IPS-15b (cell line): ENCODE measurements at regions not wholly inside any gene's neighbourhood (a gene's known extent, or its start where the extent isn't known, plus 50 kb on each side); places are given as distances from the start of the nearest gene placed in this dataset.

ENCODE experiments used
- H3K27me3 ChIP-seq: one replicate; pipeline ENCODE4 v1.6.1; 2013; ENCODE audit warnings: low read length; ENCODE audit not compliant: control insufficient read depth, insufficient read depth
- H3K36me3 ChIP-seq: one replicate; pipeline ENCODE4 v1.6.1; 2013; ENCODE audit warnings: low read length; ENCODE audit not compliant: control insufficient read depth, insufficient read depth
- H3K4me1 ChIP-seq: one replicate; pipeline ENCODE4 v1.6.1; 2013; ENCODE audit warnings: mild to moderate bottlenecking, low read length; ENCODE audit not compliant: control insufficient read depth, insufficient read depth
- H3K4me3 ChIP-seq: one replicate; pipeline ENCODE4 v1.5.1; 2013; ENCODE audit warnings: low read depth, low read length
- H3K9ac ChIP-seq: one replicate; pipeline ENCODE4 v1.6.1; 2013; ENCODE audit warnings: low read depth, mild to moderate bottlenecking, low read length
- H3K9me3 ChIP-seq: one replicate; pipeline ENCODE4 v1.6.1; 2013; ENCODE audit warnings: mild to moderate bottlenecking, low read length; ENCODE audit not compliant: control insufficient read depth, insufficient read depth

DNA sequence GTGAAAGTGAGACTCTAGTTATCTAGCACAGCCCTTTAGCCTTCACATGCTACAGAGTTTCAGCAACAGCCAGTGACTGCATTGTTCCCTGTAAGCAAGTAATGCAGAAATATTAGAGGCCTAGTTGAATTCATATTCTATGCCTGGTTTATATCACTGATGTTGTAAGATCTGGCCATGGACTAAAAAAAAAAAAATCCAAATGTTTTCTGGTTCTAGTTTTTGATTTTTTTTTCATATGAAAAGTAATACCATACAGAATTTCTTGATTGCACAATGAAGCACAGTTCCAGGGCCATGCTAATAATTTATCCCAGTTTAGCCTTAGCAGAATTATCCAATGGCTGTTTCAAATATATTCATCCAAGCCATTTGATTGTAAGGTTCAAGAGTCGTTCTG, 341.5 kb upstream of the DDHD1 start:
- H3K9ac ChIP-seq = no peak overlapping the region
- no peaks in the 10 kb centered on the region for H3K4me1 ChIP-seq
- H3K27me3 ChIP-seq = no peaks in the 10 kb centered on the region
- H3K36me3 ChIP-seq = no peaks in the 10 kb centered on the region
- no peaks in the 10 kb centered on the region for H3K9me3 ChIP-seq
- H3K4me3 ChIP-seq = no peak overlapping the region

- Histone ChIP-seq H3K9me3 (no peaks in the 10 kb centered on the region), H3K4me1 (no peaks in the 10 kb centered on the region), H3K9ac (no peak overlapping the region), H3K36me3 (no peaks in the 10 kb centered on the region), H3K27me3 (no peaks in the 10 kb centered on the region), H3K4me3 (no peak overlapping the region)
These were observed 340.7 kb upstream of the DDHD1 start for GRCh38 chr14:53493860-53494259.

DNA sequence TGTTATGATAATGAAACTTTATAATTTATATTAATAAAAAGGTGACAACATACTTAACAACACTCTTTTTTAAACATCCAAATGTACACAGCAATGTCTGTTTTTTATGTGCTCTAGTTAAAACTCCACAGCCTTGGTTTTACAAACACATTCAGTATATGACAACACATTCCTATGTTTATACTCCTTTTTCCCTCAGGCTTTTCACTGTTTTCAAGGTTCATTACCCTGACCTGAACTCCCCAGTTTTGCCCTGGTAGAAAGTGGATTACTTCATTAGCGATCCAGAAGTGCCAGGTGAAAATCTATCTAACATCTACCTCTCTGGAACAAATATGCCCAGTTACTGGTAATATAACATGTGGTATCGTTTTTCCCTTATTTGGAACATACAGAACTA, 340.2 kb upstream of the DDHD1 start:
- H3K9me3 ChIP-seq = no peaks in the 10 kb centered on the region
- no peaks in the 10 kb centered on the region for H3K36me3 ChIP-seq
- H3K4me1 ChIP-seq = no peaks in the 10 kb centered on the region
- H3K27me3 ChIP-seq = no peaks in the 10 kb centered on the region
- no peak overlapping the region for H3K9ac ChIP-seq
- no peak overlapping the region for H3K4me3 ChIP-seq

DNA sequence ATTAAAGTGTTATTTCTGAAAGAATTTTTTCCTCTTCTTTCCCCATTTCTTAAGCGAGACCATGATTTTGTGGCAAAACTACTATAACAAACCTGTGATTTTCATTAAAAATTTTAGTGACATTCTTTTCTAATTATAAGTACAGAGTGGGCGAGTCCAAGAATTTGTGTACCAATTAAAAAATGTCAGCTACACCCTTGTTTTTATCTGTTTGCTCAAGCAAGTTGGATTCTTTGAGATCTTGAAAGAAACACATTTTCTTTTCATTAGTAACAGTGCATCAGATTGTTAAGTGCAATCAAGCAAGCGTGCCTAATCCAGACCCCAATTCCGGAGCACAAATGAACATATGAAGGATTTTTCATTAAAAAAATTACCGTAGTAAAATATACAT, 338.8 kb upstream of the DDHD1 start:
- H3K4me1 ChIP-seq = no peaks in the 10 kb centered on the region
- H3K4me3 ChIP-seq = no peak overlapping the region
- H3K9me3 ChIP-seq = no peaks in the 10 kb centered on the region
- no peak overlapping the region for H3K9ac ChIP-seq
- no peaks in the 10 kb centered on the region for H3K27me3 ChIP-seq
- no peaks in the 10 kb centered on the region for H3K36me3 ChIP-seq

DNA sequence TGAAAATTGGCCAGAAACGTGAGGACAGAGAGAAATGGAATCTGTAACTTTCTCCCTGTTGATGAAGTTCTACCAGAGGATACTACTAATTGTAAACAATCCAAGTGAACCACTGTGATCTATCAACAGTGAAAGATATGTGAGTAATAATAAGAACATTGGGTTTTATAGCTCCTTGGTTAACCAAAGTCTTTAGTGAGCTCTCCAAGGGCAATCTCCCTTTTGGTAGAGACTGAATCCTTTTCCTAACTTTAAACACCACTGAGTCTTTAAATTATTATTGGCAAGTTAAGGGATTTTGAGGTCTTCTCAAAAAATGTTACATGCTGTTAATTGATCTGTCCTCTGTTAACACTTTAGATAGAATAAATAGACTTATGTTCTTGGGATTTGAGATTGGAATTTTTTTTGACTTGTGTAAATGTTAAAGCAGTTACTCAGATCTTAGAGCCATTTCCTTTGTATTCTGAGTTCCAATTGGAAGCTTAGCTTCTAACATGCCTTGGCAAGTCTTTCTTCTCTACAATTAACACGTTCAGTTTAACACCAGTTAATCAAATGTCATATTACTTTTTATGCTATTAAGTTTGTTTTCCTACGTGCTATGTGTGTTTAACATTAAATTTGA, 338.2 kb upstream of the DDHD1 start:
- H3K4me3 ChIP-seq = no peak overlapping the region
- H3K9me3 ChIP-seq = no peaks in the 10 kb centered on the region

GRCh38 chr14:53478174-53478573, 325.1 kb upstream of the DDHD1 start:
- Histone ChIP-seq H3K27me3 (no peaks in the 10 kb centered on the region), H3K9ac (no peak overlapping the region), H3K4me1 (no peaks in the 10 kb centered on the region), H3K36me3 (no peaks in the 10 kb centered on the region), H3K9me3 (peaks cover 12% of the 10 kb centered on the region), H3K4me3 (no peak overlapping the region)

More for the DNA sequence above, 338.2 kb upstream of the DDHD1 start:
- Histone ChIP-seq H3K27me3 (no peaks in the 10 kb centered on the region), H3K4me1 (no peaks in the 10 kb centered on the region), H3K9ac (no peak overlapping the region), H3K36me3 (no peaks in the 10 kb centered on the region)

- Histone ChIP-seq H3K27me3 (no peaks in the 10 kb centered on the region), H3K4me1 (no peaks in the 10 kb centered on the region), H3K36me3 (no peaks in the 10 kb centered on the region), H3K9me3 (no peaks in the 10 kb centered on the region), H3K4me3 (no peak overlapping the region), H3K9ac (no peak overlapping the region)
These were observed 320.4 kb upstream of the DDHD1 start for GRCh38 chr14:53473480-53473879.

DNA sequence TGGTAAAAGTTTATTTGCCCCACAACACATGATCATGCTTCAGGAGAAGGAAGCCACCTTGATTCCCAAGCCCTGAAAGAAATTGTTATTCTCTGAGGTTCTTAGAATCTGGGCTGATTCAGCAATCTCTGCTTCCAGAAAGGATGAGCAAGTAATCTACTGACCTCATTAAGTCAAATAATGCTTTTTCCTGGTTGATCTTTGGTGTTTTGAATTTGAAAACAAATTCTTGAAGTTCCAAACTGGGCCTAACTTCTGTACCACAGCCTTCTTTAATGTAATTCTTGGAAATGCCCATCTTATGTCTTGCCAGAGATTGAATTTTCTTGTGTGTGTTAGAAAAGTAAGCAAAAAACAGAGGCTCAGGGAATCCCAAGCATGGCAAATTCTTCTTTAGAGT, 319.2 kb upstream of the DDHD1 start:
- no peak overlapping the region for H3K4me3 ChIP-seq
- no peaks in the 10 kb centered on the region for H3K4me1 ChIP-seq
- H3K36me3 ChIP-seq = no peaks in the 10 kb centered on the region
- H3K9ac ChIP-seq = no peak overlapping the region
- no peaks in the 10 kb centered on the region for H3K27me3 ChIP-seq
- H3K9me3 ChIP-seq = no peaks in the 10 kb centered on the region

GRCh38 chr14:53470351-53471043, 317.4 kb upstream of the DDHD1 start:
- H3K9me3 ChIP-seq = no peaks in the 10 kb centered on the region
- no peaks in the 10 kb centered on the region for H3K36me3 ChIP-seq
- no peaks in the 10 kb centered on the region for H3K4me1 ChIP-seq
- H3K4me3 ChIP-seq = no peak overlapping the region
- no peak overlapping the region for H3K9ac ChIP-seq
- no peaks in the 10 kb centered on the region for H3K27me3 ChIP-seq

GRCh38 chr14:53468876-53469275, 315.8 kb upstream of the DDHD1 start:
- no peak overlapping the region for H3K4me3 ChIP-seq
- no peaks in the 10 kb centered on the region for H3K9me3 ChIP-seq
- H3K9ac ChIP-seq = no peak overlapping the region
- H3K27me3 ChIP-seq = no peaks in the 10 kb centered on the region
- no peaks in the 10 kb centered on the region for H3K36me3 ChIP-seq
- no peaks in the 10 kb centered on the region for H3K4me1 ChIP-seq

DNA sequence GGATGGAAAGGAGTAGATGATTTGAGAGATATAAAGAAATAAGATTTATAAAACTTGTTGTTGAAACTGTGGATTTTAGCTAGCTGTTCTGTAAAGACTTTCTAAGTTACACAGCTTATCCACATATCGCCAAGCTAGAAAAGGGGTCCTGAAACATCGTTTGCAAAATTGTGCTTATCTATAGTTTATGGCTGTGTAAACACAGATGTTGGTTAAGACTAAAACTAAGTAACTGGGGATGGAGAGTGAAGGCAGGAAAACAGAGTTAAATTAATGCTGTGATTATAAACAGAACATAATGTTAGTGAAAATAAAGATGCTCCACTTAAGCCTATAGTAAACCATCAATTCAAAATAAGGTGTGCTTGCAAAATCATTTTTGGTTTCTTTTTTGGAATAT, 311.3 kb upstream of the DDHD1 start:
- H3K9ac ChIP-seq = no peak overlapping the region
- H3K4me1 ChIP-seq = no peaks in the 10 kb centered on the region
- H3K27me3 ChIP-seq = no peaks in the 10 kb centered on the region
- H3K9me3 ChIP-seq = no peaks in the 10 kb centered on the region
- no peaks in the 10 kb centered on the region for H3K36me3 ChIP-seq
- H3K4me3 ChIP-seq = no peak overlapping the region

GRCh38 chr14:53462931-53463778, 310.0 kb upstream of the DDHD1 start:
- Histone ChIP-seq H3K4me1 (no peaks in the 10 kb centered on the region), H3K9ac (no peak overlapping the region), H3K27me3 (no peaks in the 10 kb centered on the region), H3K4me3 (no peak overlapping the region), H3K9me3 (no peaks in the 10 kb centered on the region), H3K36me3 (no peaks in the 10 kb centered on the region)
